H1 (cell line): ENCODE measurements at regions not wholly inside any gene's neighbourhood (a gene's known extent, or its start where the extent isn't known, plus 50 kb on each side); places are given as distances from the start of the nearest gene placed in this dataset.

ENCODE experiments used
- ATF3 ChIP-seq: IDR thresholded peaks from 2 replicates; pipeline ENCODE4 v1.6.1; 2011; ENCODE audit warnings: low read depth, mild to moderate bottlenecking, low read length; ENCODE audit not compliant: insufficient read depth
- CHD2 ChIP-seq: IDR thresholded peaks from 2 replicates; pipeline ENCODE4 v1.6.1; 2012; ENCODE audit warnings: low read length, improper control_type of control experiment
- CHD7 ChIP-seq: fragments of 300-600 bp; sonication (generic); IDR thresholded peaks from 2 replicates; pipeline ENCODE4 v1.7.1; 2012; ENCODE audit warnings: low read length, moderate library complexity, mild to moderate bottlenecking, inconsistent platforms; ENCODE audit not compliant: insufficient replicate concordance
- CREB1 ChIP-seq: IDR thresholded peaks from 2 replicates; pipeline ENCODE4 v1.6.1; 2012; ENCODE audit warnings: inconsistent platforms
- KDM5A ChIP-seq: fragments of 200-600 bp; IDR thresholded peaks from 2 replicates; pipeline ENCODE4 v1.7.1; 2012; ENCODE audit warnings: mild to moderate bottlenecking, low read length, inconsistent platforms, mixed read lengths
- SP2 ChIP-seq: IDR thresholded peaks from 2 replicates; pipeline ENCODE4 v1.6.1; 2012; ENCODE audit warnings: mild to moderate bottlenecking, low read length, inconsistent platforms
- TAF1 ChIP-seq: IDR thresholded peaks from 2 replicates; pipeline ENCODE4 v1.6.1; 2011; ENCODE audit warnings: mild to moderate bottlenecking, low read depth, low read length
- ZNF274 ChIP-seq: IDR thresholded peaks from 2 replicates; pipeline ENCODE4 v1.7.0; 2012; ENCODE audit warnings: low read length, borderline replicate concordance; ENCODE audit errors: extremely low read depth

- TF ChIP-seq CHD7 (no peak), CREB1 (no peak), TAF1 (no peak), ATF3 (no peak), KDM5A (no peak), ZNF274 (no peak), CHD2 (no peak), SP2 (no peak)
Observed at GRCh38 chrX:79035421-79035820, 90.2 kb downstream of the P2RY10 start (continued).
